WTC11 (cell line): ENCODE measurements at regions not wholly inside any gene's neighbourhood (a gene's known extent, or its start where the extent isn't known, plus 50 kb on each side); places are given as distances from the start of the nearest gene placed in this dataset.

Source experiments
- ATAC-seq: fragments of 200-7000 bp; cut with Tn5 transposase; 2 replicates; pipeline ENCODE4 v1.10.0; 2021; ENCODE audit warnings: mild to moderate bottlenecking, moderate library complexity
- CTCF ChIA-PET: fragments of 300-600 bp; sonication (Branson Sonifier 250); formaldehyde crosslinking; loops from one replicate; lab custom pipeline; 2021; ENCODE audit warnings: antibody characterized with exemption; lab: Charles Lee
- POLR2A ChIA-PET: fragments of 350-600 bp; sonication (Branson Sonifier 250); formaldehyde crosslinking; loops from one replicate; lab custom pipeline; 2021; ENCODE audit warnings: antibody characterized with exemption; lab: Charles Lee
- DNase-seq: peaks from one replicate; pipeline ENCODE4 v3.0.0; 2021; ENCODE audit warnings: low spot score
- H3K27ac Mint-ChIP-seq: 2 replicates; pipeline ENCODE4 v1.8.0; 2021; ENCODE audit warnings: mixed read lengths
- H3K27me3 Mint-ChIP-seq: 2 replicates; pipeline ENCODE4 v1.8.0; 2021; ENCODE audit warnings: low read depth, mild to moderate bottlenecking, moderate library complexity, mixed read lengths
- H3K36me3 Mint-ChIP-seq: 2 replicates; pipeline ENCODE4 v1.8.0; 2021; ENCODE audit warnings: mixed read lengths
- H3K4me1 Mint-ChIP-seq: 2 replicates; pipeline ENCODE4 v1.8.0; 2022; ENCODE audit warnings: mixed read lengths
- H3K4me3 Mint-ChIP-seq: 2 replicates; pipeline ENCODE4 v1.8.0; 2021; ENCODE audit warnings: mild to moderate bottlenecking, moderate library complexity, mixed read lengths
- H3K9me3 Mint-ChIP-seq: 2 replicates; pipeline ENCODE4 v1.8.0; 2021; ENCODE audit warnings: mixed read lengths
- ATF1 ChIP-seq: sonication (generic); formaldehyde crosslinking; IDR thresholded peaks from 2 replicates; pipeline ENCODE4 v1.8.1; 2023; ENCODE audit warnings: mild to moderate bottlenecking, moderate library complexity, missing genetic modification reagents
- CBFB ChIP-seq: sonication (generic); formaldehyde crosslinking; IDR thresholded peaks from 2 replicates; pipeline ENCODE4 v1.8.1; 2022; ENCODE audit warnings: mild to moderate bottlenecking, low read depth, missing genetic modification reagents
- CREB1 ChIP-seq: sonication (generic); formaldehyde crosslinking; IDR thresholded peaks from 2 replicates; pipeline ENCODE4 v1.8.0; 2023; ENCODE audit warnings: mild to moderate bottlenecking, missing genetic modification reagents
- ESRRA ChIP-seq: sonication (generic); formaldehyde crosslinking; IDR thresholded peaks from 2 replicates; pipeline ENCODE4 v1.8.1; 2022; ENCODE audit warnings: mild to moderate bottlenecking, missing genetic modification reagents, borderline replicate concordance
- HMGA2 ChIP-seq: fragments of 250-450 bp; sonication (Bioruptor Pico); IDR thresholded peaks from 2 replicates; pipeline ENCODE4 v1.4.0; 2021; ENCODE audit warnings: mild to moderate bottlenecking, moderate library complexity
- KAT7 ChIP-seq: sonication (generic); formaldehyde crosslinking; IDR thresholded peaks from 2 replicates; pipeline ENCODE4 v1.8.1; 2023; ENCODE audit warnings: missing genetic modification reagents, mild to moderate bottlenecking, borderline replicate concordance
- MXD4 ChIP-seq: fragments of 250-450 bp; sonication (Bioruptor Pico); IDR thresholded peaks from 2 replicates; pipeline ENCODE4 v1.8.0; 2021; ENCODE audit warnings: mild to moderate bottlenecking, moderate library complexity, borderline replicate concordance
- NFYB ChIP-seq: sonication (generic); formaldehyde crosslinking; conservative IDR thresholded peaks from 2 replicates; pipeline ENCODE4 v1.8.0; 2022; ENCODE audit warnings: low read depth, missing genetic modification reagents
- ZNF317 ChIP-seq: sonication (generic); formaldehyde crosslinking; IDR thresholded peaks from 2 replicates; pipeline ENCODE4 v1.8.1; 2023; ENCODE audit warnings: low read depth, mild to moderate bottlenecking, moderate library complexity, missing genetic modification reagents, borderline replicate concordance
- ZNF423 ChIP-seq: fragments of 250-450 bp; sonication (Bioruptor Pico); IDR thresholded peaks from 2 replicates; pipeline ENCODE4 v2.1.2; 2022; ENCODE audit warnings: mild to moderate bottlenecking, moderate library complexity
- TF ChIP-seq, protein P1 (sequence below): sonication (generic); formaldehyde crosslinking; IDR thresholded peaks from 2 replicates; pipeline ENCODE4 v1.8.1; 2022; ENCODE audit warnings: low read depth, missing genetic modification reagents, borderline replicate concordance
- TF ChIP-seq, protein P2 (sequence below): sonication (generic); formaldehyde crosslinking; IDR thresholded peaks from 2 replicates; pipeline ENCODE4 v1.8.1; 2023; ENCODE audit warnings: mild to moderate bottlenecking, missing genetic modification reagents, moderate library complexity
- TF ChIP-seq, protein P3 (sequence below): sonication (generic); formaldehyde crosslinking; IDR thresholded peaks from 2 replicates; pipeline ENCODE4 v1.8.1; 2022; ENCODE audit warnings: missing genetic modification reagents, borderline replicate concordance
- TF ChIP-seq, protein P4 (sequence below): sonication (generic); formaldehyde crosslinking; IDR thresholded peaks from 2 replicates; pipeline ENCODE4 v1.8.1; 2023; ENCODE audit warnings: mild to moderate bottlenecking, missing genetic modification reagents
- TF ChIP-seq, protein P5 (sequence below): sonication (generic); formaldehyde crosslinking; IDR thresholded peaks from 2 replicates; pipeline ENCODE4 v1.8.0; 2023; ENCODE audit warnings: missing genetic modification reagents, mild to moderate bottlenecking, borderline replicate concordance

DNA sequence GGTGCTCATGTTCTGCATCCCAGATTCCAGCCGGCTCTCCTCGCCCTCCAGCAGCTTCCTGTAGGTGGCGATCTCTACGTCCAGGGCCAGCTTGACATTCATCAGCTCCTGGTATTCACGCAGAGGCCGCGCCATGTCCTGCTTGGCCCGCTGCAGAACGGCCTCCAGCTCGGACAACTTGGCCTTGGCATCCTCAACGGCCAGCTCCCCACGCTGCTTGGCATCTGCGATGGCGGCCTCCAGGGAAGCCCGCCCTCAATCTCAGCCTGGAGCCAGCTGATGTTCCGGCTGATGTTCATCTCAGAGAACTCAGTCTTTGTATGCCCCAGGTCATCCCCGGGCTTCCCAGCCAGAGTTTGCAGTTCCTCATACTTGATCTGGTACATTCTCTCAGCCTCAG, 431.8 kb upstream of the DIPK2B start (continued):
- TF ChIP-seq, protein P1, sequence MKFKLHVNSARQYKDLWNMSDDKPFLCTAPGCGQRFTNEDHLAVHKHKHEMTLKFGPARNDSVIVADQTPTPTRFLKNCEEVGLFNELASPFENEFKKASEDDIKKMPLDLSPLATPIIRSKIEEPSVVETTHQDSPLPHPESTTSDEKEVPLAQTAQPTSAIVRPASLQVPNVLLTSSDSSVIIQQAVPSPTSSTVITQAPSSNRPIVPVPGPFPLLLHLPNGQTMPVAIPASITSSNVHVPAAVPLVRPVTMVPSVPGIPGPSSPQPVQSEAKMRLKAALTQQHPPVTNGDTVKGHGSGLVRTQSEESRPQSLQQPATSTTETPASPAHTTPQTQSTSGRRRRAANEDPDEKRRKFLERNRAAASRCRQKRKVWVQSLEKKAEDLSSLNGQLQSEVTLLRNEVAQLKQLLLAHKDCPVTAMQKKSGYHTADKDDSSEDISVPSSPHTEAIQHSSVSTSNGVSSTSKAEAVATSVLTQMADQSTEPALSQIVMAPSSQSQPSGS (CRISPR knock-in tag): no peak

DNA sequence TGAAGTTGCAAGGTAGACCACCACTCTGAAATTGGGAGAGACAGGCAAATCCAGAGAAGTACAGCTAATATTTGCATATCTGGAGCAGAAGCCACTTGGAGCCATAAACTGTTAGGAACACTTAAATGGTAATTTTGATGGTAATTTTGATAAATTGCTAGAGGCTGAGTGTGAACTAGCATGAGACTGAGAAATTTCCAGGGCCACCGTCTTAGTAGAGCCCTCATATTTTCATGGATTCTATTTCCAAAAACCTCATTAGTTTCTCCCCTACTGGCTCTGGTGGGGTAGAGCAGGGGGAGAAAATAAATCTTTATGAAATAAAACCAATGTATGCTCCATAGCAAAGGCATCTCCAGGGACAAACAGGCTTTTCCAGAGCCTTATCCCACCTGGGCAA, 429.4 kb upstream of the DIPK2B start:
- DNase-seq (no peak), ATAC-seq (no peak)
- no peaks in the 10 kb centered on the region for H3K4me1 Mint-ChIP-seq
- H3K4me3 Mint-ChIP-seq: no peak overlapping the region
- no peaks in the 10 kb centered on the region; the same call in 1 of the 2 replicates for H3K36me3 Mint-ChIP-seq
- H3K9me3 Mint-ChIP-seq: peaks cover 22% of the 10 kb centered on the region
- no peaks in the 10 kb centered on the region for H3K27me3 Mint-ChIP-seq
- no peak overlapping the region for H3K27ac Mint-ChIP-seq
- ChIA-PET POLR2A (no interaction called here), CTCF (no interaction called here)
- TF ChIP-seq KAT7 (CRISPR knock-in tag): no peak
- no peak for TF ChIP-seq ATF1 (CRISPR knock-in tag)
- TF ChIP-seq ZNF423 (CRISPR knock-in tag): no peak
- no peak for TF ChIP-seq HMGA2 (CRISPR knock-in tag)
- no peak for TF ChIP-seq CREB1 (CRISPR knock-in tag)
- no peak for TF ChIP-seq MXD4 (CRISPR knock-in tag)

DNA sequence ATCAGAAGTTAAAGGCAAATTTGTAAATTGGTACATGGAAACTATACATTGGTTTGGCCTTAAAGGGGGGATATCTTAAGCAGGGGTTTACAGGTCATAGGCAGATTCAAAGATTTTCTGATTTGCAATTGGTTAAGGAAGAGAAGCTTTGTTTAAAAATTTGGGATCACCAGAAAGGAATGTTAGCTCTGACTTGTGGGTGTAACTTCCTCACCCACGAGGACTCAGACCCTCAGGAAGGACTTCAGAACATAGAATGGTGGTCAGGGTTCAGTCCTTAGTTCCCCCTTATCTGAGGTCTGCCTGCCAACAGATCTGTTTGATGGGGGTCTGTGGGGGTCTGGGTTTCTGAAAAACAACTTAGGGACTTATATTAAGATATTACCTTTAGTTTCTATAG, 427.4 kb upstream of the DIPK2B start:
- Mint-ChIP-seq H3K27ac (no peak overlapping the region), H3K4me1 (no peaks in the 10 kb centered on the region), H3K4me3 (no peak overlapping the region)
- no peak for ATAC-seq
- POLR2A ChIA-PET: no interaction called here
- TF ChIP-seq CBFB (CRISPR knock-in tag) (no peak), ESRRA (CRISPR knock-in tag) (no peak), ZNF317 (CRISPR knock-in tag) (no peak), NFYB (no peak)
- TF ChIP-seq, protein P2, sequence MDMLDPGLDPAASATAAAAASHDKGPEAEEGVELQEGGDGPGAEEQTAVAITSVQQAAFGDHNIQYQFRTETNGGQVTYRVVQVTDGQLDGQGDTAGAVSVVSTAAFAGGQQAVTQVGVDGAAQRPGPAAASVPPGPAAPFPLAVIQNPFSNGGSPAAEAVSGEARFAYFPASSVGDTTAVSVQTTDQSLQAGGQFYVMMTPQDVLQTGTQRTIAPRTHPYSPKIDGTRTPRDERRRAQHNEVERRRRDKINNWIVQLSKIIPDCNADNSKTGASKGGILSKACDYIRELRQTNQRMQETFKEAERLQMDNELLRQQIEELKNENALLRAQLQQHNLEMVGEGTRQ (CRISPR knock-in tag): no peak
- TF ChIP-seq, protein P3, sequence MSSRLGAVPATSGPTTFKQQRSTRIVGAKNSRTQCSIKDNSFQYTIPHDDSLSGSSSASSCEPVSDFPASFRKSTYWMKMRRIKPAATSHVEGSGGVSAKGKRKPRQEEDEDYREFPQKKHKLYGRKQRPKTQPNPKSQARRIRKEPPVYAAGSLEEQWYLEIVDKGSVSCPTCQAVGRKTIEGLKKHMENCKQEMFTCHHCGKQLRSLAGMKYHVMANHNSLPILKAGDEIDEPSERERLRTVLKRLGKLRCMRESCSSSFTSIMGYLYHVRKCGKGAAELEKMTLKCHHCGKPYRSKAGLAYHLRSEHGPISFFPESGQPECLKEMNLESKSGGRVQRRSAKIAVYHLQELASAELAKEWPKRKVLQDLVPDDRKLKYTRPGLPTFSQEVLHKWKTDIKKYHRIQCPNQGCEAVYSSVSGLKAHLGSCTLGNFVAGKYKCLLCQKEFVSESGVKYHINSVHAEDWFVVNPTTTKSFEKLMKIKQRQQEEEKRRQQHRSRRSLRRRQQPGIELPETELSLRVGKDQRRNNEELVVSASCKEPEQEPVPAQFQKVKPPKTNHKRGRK (CRISPR knock-in tag): no peak
- TF ChIP-seq, protein P4, sequence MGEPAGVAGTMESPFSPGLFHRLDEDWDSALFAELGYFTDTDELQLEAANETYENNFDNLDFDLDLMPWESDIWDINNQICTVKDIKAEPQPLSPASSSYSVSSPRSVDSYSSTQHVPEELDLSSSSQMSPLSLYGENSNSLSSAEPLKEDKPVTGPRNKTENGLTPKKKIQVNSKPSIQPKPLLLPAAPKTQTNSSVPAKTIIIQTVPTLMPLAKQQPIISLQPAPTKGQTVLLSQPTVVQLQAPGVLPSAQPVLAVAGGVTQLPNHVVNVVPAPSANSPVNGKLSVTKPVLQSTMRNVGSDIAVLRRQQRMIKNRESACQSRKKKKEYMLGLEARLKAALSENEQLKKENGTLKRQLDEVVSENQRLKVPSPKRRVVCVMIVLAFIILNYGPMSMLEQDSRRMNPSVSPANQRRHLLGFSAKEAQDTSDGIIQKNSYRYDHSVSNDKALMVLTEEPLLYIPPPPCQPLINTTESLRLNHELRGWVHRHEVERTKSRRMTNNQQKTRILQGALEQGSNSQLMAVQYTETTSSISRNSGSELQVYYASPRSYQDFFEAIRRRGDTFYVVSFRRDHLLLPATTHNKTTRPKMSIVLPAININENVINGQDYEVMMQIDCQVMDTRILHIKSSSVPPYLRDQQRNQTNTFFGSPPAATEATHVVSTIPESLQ: no peak
- TF ChIP-seq, protein P5, sequence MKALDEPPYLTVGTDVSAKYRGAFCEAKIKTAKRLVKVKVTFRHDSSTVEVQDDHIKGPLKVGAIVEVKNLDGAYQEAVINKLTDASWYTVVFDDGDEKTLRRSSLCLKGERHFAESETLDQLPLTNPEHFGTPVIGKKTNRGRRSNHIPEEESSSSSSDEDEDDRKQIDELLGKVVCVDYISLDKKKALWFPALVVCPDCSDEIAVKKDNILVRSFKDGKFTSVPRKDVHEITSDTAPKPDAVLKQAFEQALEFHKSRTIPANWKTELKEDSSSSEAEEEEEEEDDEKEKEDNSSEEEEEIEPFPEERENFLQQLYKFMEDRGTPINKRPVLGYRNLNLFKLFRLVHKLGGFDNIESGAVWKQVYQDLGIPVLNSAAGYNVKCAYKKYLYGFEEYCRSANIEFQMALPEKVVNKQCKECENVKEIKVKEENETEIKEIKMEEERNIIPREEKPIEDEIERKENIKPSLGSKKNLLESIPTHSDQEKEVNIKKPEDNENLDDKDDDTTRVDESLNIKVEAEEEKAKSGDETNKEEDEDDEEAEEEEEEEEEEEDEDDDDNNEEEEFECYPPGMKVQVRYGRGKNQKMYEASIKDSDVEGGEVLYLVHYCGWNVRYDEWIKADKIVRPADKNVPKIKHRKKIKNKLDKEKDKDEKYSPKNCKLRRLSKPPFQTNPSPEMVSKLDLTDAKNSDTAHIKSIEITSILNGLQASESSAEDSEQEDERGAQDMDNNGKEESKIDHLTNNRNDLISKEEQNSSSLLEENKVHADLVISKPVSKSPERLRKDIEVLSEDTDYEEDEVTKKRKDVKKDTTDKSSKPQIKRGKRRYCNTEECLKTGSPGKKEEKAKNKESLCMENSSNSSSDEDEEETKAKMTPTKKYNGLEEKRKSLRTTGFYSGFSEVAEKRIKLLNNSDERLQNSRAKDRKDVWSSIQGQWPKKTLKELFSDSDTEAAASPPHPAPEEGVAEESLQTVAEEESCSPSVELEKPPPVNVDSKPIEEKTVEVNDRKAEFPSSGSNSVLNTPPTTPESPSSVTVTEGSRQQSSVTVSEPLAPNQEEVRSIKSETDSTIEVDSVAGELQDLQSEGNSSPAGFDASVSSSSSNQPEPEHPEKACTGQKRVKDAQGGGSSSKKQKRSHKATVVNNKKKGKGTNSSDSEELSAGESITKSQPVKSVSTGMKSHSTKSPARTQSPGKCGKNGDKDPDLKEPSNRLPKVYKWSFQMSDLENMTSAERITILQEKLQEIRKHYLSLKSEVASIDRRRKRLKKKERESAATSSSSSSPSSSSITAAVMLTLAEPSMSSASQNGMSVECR (CRISPR knock-in tag): no peak
- TF ChIP-seq, all 79 proteins: peak for 0
- Mint-ChIP-seq H3K36me3 (no peaks in the 10 kb centered on the region; the same call in 1 of the 2 replicates), H3K9me3 (peaks cover 15% of the 10 kb centered on the region), H3K27me3 (no peaks in the 10 kb centered on the region)
- CTCF ChIA-PET: no interaction called here
- no peak for DNase-seq
